ENCODE measurements at regions not wholly inside any gene's neighbourhood (a gene's known extent, or its start where the extent isn't known, plus 50 kb on each side); places are given as distances from the start of the nearest gene placed in this dataset.

DNA sequence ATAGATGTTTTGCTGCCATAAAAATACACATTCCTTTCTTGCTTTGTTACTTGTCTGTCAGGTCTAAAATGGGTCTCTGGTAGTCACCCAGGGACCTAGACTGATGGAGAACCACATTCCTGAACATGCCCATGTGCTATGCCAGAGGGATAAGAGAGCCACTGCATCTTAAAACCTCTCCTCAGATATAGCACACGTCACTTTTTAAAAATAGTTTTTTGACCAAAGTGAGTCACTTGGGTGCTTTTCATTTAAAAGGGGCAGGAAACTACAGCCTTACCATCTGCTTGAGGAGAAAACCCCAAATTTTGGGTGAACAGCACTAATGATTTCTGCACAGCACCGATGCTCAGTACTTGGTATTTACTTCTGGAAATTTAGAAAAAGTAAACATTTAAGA, 197.8 kb downstream of the OGFRL1 start:
- Histone ChIP-seq H3K4me3 (ENCODE audit: low read depth in 1 of 2, low read length in 2 of 2) (no peak overlapping the region), H3K9ac (ENCODE audit: low read length) (no peak overlapping the region), H3K27ac (ENCODE audit: low read depth, low read length) (no peak overlapping the region), H3K9me3 (ENCODE audit: low read length) (no peaks in the 10 kb centered on the region), H3K4me1 (ENCODE audit: insufficient read depth, low read length) (no peaks in the 10 kb centered on the region), H3K27me3 (ENCODE audit: control insufficient read depth in 1 of 2, insufficient read depth in 2 of 2, low read length in 2 of 2) (no peaks in the 10 kb centered on the region), H3K36me3 (ENCODE audit: insufficient read depth, low read length) (no peaks in the 10 kb centered on the region)

DNA sequence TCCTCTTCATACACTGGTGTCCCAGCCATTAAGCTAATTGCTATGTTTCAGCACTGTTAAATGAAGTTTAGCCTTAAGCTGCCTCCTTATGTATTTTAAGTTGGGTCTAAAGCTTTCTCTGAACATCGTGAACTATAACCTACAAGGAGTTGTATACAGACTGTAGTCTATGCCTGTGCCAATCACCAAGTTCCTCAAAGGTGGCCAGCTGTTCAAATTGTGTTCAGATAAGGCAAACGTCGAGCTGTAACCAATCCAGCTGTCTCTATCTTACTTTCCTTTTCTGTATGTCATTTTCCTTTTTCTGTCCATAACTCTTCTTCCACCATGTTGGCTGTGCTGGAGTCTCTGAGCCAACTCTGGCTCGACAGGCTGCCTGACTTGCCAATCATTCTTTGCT, 199.6 kb downstream of the OGFRL1 start:
- Histone ChIP-seq H3K4me3 (ENCODE audit: low read depth in 1 of 2, low read length in 2 of 2) (no peak overlapping the region), H3K9ac (ENCODE audit: low read length) (no peak overlapping the region), H3K9me3 (ENCODE audit: low read length) (no peaks in the 10 kb centered on the region), H3K27me3 (ENCODE audit: control insufficient read depth in 1 of 2, insufficient read depth in 2 of 2, low read length in 2 of 2) (no peaks in the 10 kb centered on the region), H3K27ac (ENCODE audit: low read depth, low read length) (no peak overlapping the region), H3K36me3 (ENCODE audit: insufficient read depth, low read length) (no peaks in the 10 kb centered on the region), H3K4me1 (ENCODE audit: insufficient read depth, low read length) (no peaks in the 10 kb centered on the region)

DNA sequence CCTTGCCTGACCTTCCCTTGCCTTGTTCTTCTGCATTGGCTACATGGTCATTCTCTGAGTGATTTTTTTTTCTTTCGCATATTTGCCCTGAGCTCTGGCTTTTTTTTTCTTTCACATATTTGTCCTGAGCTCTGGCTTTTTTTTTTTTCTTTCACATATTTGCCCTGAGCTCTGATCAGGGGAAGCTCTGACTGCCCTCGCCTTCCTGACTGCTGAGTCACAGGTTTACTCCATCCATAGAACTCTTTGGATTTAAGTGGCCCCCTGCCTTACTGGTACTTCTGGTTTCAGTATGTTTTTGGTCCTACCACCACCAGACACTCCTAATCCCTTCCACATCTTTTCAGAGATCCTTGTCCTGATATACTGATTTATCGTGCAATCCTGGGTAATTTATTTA, 201.1 kb downstream of the OGFRL1 start:
- Histone ChIP-seq H3K9ac (ENCODE audit: low read length) (no peak overlapping the region), H3K27me3 (ENCODE audit: control insufficient read depth in 1 of 2, insufficient read depth in 2 of 2, low read length in 2 of 2) (no peaks in the 10 kb centered on the region), H3K9me3 (ENCODE audit: low read length) (no peaks in the 10 kb centered on the region), H3K4me1 (ENCODE audit: insufficient read depth, low read length) (no peaks in the 10 kb centered on the region), H3K27ac (ENCODE audit: low read depth, low read length) (no peak overlapping the region), H3K36me3 (ENCODE audit: insufficient read depth, low read length) (no peaks in the 10 kb centered on the region), H3K4me3 (ENCODE audit: low read depth in 1 of 2, low read length in 2 of 2) (no peak overlapping the region)

DNA sequence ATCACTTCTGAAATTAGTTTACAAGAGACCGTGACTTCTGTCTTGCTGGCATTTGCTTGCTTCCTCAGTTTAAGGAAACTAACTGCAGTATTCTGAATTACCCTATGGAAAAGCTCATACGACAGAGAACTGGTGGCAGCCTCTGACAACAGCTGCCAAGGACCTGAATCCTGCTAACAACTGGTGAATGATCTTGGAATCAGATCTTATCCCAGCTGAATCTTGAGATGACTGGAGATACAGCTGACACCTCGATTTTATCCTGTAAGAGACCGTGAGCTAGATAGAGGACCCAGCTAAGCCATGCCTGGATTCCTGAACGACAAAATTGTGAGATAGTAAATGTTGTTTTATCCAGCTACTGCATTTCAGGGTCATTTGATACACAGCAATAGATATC, 202.3 kb downstream of the OGFRL1 start:
- Histone ChIP-seq H3K9me3 (ENCODE audit: low read length) (no peaks in the 10 kb centered on the region), H3K36me3 (ENCODE audit: insufficient read depth, low read length) (no peaks in the 10 kb centered on the region), H3K4me3 (ENCODE audit: low read depth in 1 of 2, low read length in 2 of 2) (no peak overlapping the region), H3K27ac (ENCODE audit: low read depth, low read length) (no peak overlapping the region), H3K27me3 (ENCODE audit: control insufficient read depth in 1 of 2, insufficient read depth in 2 of 2, low read length in 2 of 2) (no peaks in the 10 kb centered on the region), H3K4me1 (ENCODE audit: insufficient read depth, low read length) (no peaks in the 10 kb centered on the region), H3K9ac (ENCODE audit: low read length) (no peak overlapping the region)

DNA sequence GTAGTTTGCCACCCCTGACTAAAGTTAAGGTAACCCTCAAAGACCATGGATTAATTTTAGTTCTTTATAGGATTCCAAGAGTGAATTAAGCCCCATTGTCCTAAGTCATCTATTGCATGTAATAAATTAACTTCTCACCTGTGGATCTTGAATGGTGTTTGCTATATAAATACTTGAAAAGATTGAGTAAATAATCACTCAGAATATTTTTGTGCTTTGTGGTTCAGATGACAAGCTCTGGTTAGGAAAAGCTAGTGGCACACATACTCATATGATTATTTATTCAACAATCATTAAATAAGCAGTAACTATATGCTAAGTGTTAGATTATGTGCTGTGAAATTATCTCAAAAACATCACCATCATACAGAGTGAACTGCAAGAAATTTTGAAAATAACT, 203.2 kb downstream of the OGFRL1 start:
- Histone ChIP-seq H3K4me1 (ENCODE audit: insufficient read depth, low read length) (peaks cover 8% of the 10 kb centered on the region), H3K9me3 (ENCODE audit: low read length) (no peaks in the 10 kb centered on the region)

DNA sequence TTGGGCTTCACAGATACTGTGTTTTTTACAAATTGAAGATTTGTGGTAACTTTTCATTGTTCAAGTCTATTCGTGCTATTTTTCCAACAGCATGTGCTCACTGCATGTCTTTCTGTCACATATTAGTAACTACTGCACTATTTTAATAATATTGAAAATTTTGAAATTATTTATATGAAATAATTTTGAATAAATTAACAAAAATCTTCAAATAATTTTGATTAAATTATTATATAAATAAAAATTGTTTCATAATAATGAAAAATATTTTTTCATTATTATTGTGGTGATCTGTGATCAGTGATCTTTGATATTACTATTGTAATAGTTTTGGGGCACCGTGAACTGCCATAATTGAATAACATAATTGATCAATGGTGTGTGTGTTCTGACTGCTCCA, 204.1 kb downstream of the OGFRL1 start:
- H3K27ac ChIP-seq (ENCODE audit: low read depth, low read length), result no peak overlapping the region

More for the DNA sequence above, 203.2 kb downstream of the OGFRL1 start:
- H3K9ac ChIP-seq (ENCODE audit: low read length), result no peak overlapping the region
- no peaks in the 10 kb centered on the region for H3K27me3 ChIP-seq (ENCODE audit: control insufficient read depth in 1 of 2, insufficient read depth in 2 of 2, low read length in 2 of 2)
- no peaks in the 10 kb centered on the region for H3K36me3 ChIP-seq (ENCODE audit: insufficient read depth, low read length)
- no peak overlapping the region for H3K27ac ChIP-seq (ENCODE audit: low read depth, low read length)
- no peak overlapping the region for H3K4me3 ChIP-seq (ENCODE audit: low read depth in 1 of 2, low read length in 2 of 2)

DNA sequence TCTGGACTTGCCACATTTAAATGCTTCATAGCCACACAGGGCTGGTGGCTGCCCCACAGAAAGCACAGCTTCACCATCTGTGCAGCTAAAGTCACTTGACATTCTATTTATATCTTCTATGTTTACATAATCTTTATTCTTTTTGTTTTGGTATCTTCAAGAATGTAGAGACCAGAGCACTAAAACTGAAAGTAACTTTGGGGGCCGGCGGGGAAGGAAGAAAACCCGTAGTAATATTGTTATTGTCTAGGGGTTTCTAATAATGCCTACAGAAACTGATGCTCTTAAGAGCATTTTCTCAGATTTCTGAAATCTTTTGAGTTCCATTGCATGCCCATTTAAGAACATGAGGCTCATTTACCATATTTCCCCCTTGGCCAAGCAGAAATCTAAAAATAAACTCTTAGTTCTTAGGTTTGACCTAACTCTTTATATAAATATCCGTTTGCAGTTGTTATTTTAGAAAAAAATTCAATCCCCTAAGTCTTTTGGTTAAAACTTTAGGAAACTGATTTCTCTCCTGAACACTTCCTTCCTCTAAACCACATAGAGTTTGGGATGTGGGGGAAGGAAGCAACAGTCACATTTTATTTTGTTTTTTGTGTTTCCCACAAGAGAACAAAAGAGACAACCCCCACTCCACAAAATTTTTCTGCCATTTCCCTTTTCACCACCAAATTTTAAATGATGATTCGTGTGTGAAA, 207.6 kb downstream of the OGFRL1 start:
- H3K4me1 ChIP-seq (ENCODE audit: insufficient read depth, low read length), result peaks cover 8% of the 10 kb centered on the region
- no peaks in the 10 kb centered on the region for H3K27me3 ChIP-seq (ENCODE audit: control insufficient read depth in 1 of 2, insufficient read depth in 2 of 2, low read length in 2 of 2)
- no peak overlapping the region for H3K9ac ChIP-seq (ENCODE audit: low read length)
- peak overlapping the region in 1 of 2 donors; percentile 50 for H3K4me3 ChIP-seq (ENCODE audit: low read depth in 1 of 2, low read length in 2 of 2)
- H3K9me3 ChIP-seq (ENCODE audit: low read length), result no peaks in the 10 kb centered on the region
- no peaks in the 10 kb centered on the region for H3K36me3 ChIP-seq (ENCODE audit: insufficient read depth, low read length)
- H3K27ac ChIP-seq (ENCODE audit: low read depth, low read length), result no peak overlapping the region

More for the DNA sequence above, 204.1 kb downstream of the OGFRL1 start:
- Histone ChIP-seq H3K9me3 (ENCODE audit: low read length) (no peaks in the 10 kb centered on the region), H3K27me3 (ENCODE audit: control insufficient read depth in 1 of 2, insufficient read depth in 2 of 2, low read length in 2 of 2) (no peaks in the 10 kb centered on the region), H3K9ac (ENCODE audit: low read length) (no peak overlapping the region), H3K4me1 (ENCODE audit: insufficient read depth, low read length) (peaks cover 8% of the 10 kb centered on the region), H3K36me3 (ENCODE audit: insufficient read depth, low read length) (no peaks in the 10 kb centered on the region), H3K4me3 (ENCODE audit: low read depth in 1 of 2, low read length in 2 of 2) (no peak overlapping the region)

DNA sequence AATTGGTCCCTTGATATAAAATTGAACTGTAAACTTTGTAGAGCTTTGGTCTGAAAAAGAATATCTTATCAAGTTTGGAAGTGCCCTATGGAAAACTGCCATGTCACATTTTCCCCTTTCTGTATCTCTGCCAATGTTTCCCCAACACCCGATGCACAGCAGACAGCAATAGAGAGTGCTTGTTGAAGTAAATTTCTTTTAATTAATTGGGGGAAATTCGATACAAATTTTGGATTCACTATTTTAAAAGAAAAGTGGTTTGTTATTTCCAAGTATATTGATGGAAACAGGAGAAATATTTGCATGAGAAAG, 208.1 kb downstream of the OGFRL1 start:
- Histone ChIP-seq H3K27ac (ENCODE audit: low read depth, low read length) (no peak overlapping the region), H3K4me1 (ENCODE audit: insufficient read depth, low read length) (peaks cover 8% of the 10 kb centered on the region), H3K9me3 (ENCODE audit: low read length) (no peaks in the 10 kb centered on the region), H3K27me3 (ENCODE audit: control insufficient read depth in 1 of 2, insufficient read depth in 2 of 2, low read length in 2 of 2) (no peaks in the 10 kb centered on the region), H3K4me3 (ENCODE audit: low read depth in 1 of 2, low read length in 2 of 2) (peak overlapping the region in 1 of 2 donors; percentile 50), H3K9ac (ENCODE audit: low read length) (no peak overlapping the region), H3K36me3 (ENCODE audit: insufficient read depth, low read length) (no peaks in the 10 kb centered on the region)

DNA sequence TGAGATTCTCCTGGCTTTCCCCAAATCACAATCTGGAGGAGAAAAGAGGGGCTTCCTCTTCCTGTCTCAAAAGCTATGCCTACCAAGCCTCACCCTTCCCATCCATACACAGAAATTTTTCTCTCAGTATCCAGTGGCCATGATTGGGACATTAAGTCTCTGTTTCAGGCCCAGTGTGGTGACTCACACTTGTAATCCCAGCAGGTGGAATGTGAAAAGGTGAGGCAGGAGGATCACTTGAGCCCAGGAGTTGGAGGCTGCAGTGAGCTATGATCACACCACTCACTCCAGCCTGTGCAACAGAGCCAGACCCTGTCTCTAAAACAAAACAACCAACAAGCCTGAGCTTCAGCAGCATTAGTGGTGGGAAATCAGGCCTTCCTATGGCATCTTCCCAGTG, 210.0 kb downstream of the OGFRL1 start:
- Histone ChIP-seq H3K4me3 (ENCODE audit: low read depth in 1 of 2, low read length in 2 of 2) (no peak overlapping the region), H3K27me3 (ENCODE audit: control insufficient read depth in 1 of 2, insufficient read depth in 2 of 2, low read length in 2 of 2) (no peaks in the 10 kb centered on the region), H3K9me3 (ENCODE audit: low read length) (no peaks in the 10 kb centered on the region), H3K9ac (ENCODE audit: low read length) (no peak overlapping the region), H3K4me1 (ENCODE audit: insufficient read depth, low read length) (peaks cover 8% of the 10 kb centered on the region), H3K27ac (ENCODE audit: low read depth, low read length) (no peak overlapping the region), H3K36me3 (ENCODE audit: insufficient read depth, low read length) (no peaks in the 10 kb centered on the region)

DNA sequence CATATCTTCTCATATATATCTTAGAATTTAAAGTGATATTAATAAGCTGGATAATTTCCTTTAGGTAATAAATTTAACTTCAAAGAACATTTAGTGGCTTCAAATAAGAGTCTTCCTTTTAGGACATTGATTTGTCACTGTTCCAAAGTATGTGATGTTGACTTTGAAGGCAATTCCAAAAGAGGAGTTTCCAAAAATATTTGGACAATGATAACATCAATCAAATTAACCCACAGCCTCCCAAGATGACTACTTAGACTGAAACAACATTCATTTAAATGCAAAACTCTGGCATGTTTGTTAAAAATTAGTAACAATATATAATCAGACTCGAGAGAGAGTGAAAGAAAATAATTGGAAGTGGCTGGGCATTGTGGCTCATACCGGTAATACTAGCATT, 211.1 kb downstream of the OGFRL1 start:
- H3K27me3 ChIP-seq (ENCODE audit: control insufficient read depth in 1 of 2, insufficient read depth in 2 of 2, low read length in 2 of 2), result no peaks in the 10 kb centered on the region
- H3K9me3 ChIP-seq (ENCODE audit: low read length), result no peaks in the 10 kb centered on the region
- H3K36me3 ChIP-seq (ENCODE audit: insufficient read depth, low read length), result no peaks in the 10 kb centered on the region
- peaks cover 8% of the 10 kb centered on the region for H3K4me1 ChIP-seq (ENCODE audit: insufficient read depth, low read length)
- no peak overlapping the region for H3K4me3 ChIP-seq (ENCODE audit: low read depth in 1 of 2, low read length in 2 of 2)
- H3K27ac ChIP-seq (ENCODE audit: low read depth, low read length), result no peak overlapping the region
- H3K9ac ChIP-seq (ENCODE audit: low read length), result no peak overlapping the region

DNA sequence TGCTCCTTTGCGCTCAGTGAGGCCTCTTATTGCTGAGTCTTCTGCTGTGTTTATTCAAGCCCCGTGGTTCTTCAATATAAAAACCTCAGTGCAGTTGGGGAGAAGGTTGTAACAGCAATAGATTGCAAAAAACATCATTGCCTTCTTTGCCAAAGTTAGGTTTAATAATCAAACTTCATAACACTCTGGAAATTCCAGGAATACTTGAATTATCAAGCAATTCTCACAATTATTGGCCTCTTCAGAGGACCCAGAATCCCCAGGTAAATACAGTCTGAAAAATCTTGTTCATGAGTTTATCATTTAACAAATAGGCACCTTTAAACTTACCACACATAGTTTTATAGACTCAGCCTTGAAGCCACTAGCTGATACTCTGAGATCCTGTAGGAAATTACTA, 213.6 kb downstream of the OGFRL1 start:
- H3K9ac ChIP-seq (ENCODE audit: low read length), result no peak overlapping the region
- no peak overlapping the region for H3K27ac ChIP-seq (ENCODE audit: low read depth, low read length)
- no peak overlapping the region for H3K4me3 ChIP-seq (ENCODE audit: low read depth in 1 of 2, low read length in 2 of 2)
- H3K27me3 ChIP-seq (ENCODE audit: control insufficient read depth in 1 of 2, insufficient read depth in 2 of 2, low read length in 2 of 2), result no peaks in the 10 kb centered on the region
- H3K9me3 ChIP-seq (ENCODE audit: low read length), result no peaks in the 10 kb centered on the region
- H3K36me3 ChIP-seq (ENCODE audit: insufficient read depth, low read length), result no peaks in the 10 kb centered on the region
- no peaks in the 10 kb centered on the region for H3K4me1 ChIP-seq (ENCODE audit: insufficient read depth, low read length)

DNA sequence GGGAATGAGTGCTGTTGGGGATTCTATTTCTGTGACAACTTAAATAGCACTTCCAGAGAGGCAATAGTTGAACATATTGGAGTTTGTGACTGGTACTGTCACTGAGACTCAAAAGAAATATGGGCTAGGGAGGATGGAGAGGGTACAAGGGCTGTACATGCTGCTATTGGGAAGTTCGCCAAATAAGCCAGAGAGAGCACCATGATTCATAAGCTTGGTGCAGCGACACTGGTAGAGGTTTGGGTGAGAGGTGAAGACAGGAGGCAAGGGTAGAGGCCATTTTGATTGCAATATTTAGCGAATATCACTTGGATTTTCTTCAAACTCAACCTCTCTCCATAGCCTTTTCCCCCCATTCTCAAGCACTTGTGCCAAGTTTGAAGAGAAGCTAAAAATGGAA, 214.3 kb downstream of the OGFRL1 start:
- Histone ChIP-seq H3K9me3 (ENCODE audit: low read length) (no peaks in the 10 kb centered on the region), H3K36me3 (ENCODE audit: insufficient read depth, low read length) (no peaks in the 10 kb centered on the region), H3K27me3 (ENCODE audit: control insufficient read depth in 1 of 2, insufficient read depth in 2 of 2, low read length in 2 of 2) (no peaks in the 10 kb centered on the region), H3K27ac (ENCODE audit: low read depth, low read length) (no peak overlapping the region), H3K4me3 (ENCODE audit: low read depth in 1 of 2, low read length in 2 of 2) (no peak overlapping the region), H3K4me1 (ENCODE audit: insufficient read depth, low read length) (no peaks in the 10 kb centered on the region), H3K9ac (ENCODE audit: low read length) (no peak overlapping the region)

All from muscle layer of colon (tissue), 2 donors.